RCC 7860 (cell line): ENCODE measurements at regions not wholly inside any gene's neighbourhood (a gene's known extent, or its start where the extent isn't known, plus 50 kb on each side); places are given as distances from the start of the nearest gene placed in this dataset.

Experiments used
- DNase-seq: peaks from one replicate; pipeline ENCODE4 v3.0.0-alpha.2; 2015; ENCODE audit warnings: low spot score
- FAIRE-seq: peaks from 2 replicates; lab custom pipeline; 2012; peaks lifted over from hg19 to GRCh38; lab: Jason Lieb, UNC

- no peak for DNase-seq
- no peak for FAIRE-seq
Measured at GRCh38 chr17:68749349-68750207, 148.4 kb upstream of the FAM20A start.

GRCh38 chr17:68748381-68748780, 147.2 kb upstream of the FAM20A start:
- FAIRE-seq (no peak), DNase-seq (no peak)

- no peak for FAIRE-seq
- no peak for DNase-seq
Measured at GRCh38 chr17:68740555-68741447, 139.6 kb upstream of the FAM20A start.

- DNase-seq (no peak), FAIRE-seq (no peak)
Measured at GRCh38 chr17:68737761-68738443, 136.7 kb upstream of the FAM20A start.

- DNase-seq (no peak), FAIRE-seq (no peak)
Measured at GRCh38 chr17:68734931-68735330, 133.8 kb upstream of the FAM20A start.

GRCh38 chr17:68734187-68734900, 133.2 kb upstream of the FAM20A start:
- DNase-seq: no peak
- no peak for FAIRE-seq

- DNase-seq: no peak
Measured at GRCh38 chr17:68733241-68734176, 132.3 kb upstream of the FAM20A start.

GRCh38 chr17:68732301-68732749, 131.2 kb upstream of the FAM20A start:
- DNase-seq (no peak), FAIRE-seq (no peak)

More at GRCh38 chr17:68733241-68734176, 132.3 kb upstream of the FAM20A start:
- no peak for FAIRE-seq

- DNase-seq: no peak
- FAIRE-seq: no peak
Measured at GRCh38 chr17:68731465-68731864, 130.3 kb upstream of the FAM20A start.

- DNase-seq (no peak), FAIRE-seq (no peak)
Measured at GRCh38 chr17:68719431-68719830, 118.3 kb upstream of the FAM20A start.

- no peak for FAIRE-seq
- no peak for DNase-seq
Measured at GRCh38 chr17:68718926-68719325, 117.8 kb upstream of the FAM20A start.

GRCh38 chr17:68718465-68718864, 117.3 kb upstream of the FAM20A start:
- DNase-seq (no peak), FAIRE-seq (no peak)

- DNase-seq (no peak), FAIRE-seq (no peak)
Measured at GRCh38 chr17:68714676-68715075, 113.5 kb upstream of the FAM20A start.

- no peak for DNase-seq
- no peak for FAIRE-seq
Measured at GRCh38 chr17:68711858-68712257, 110.7 kb upstream of the FAM20A start.

- DNase-seq: no peak
- FAIRE-seq: no peak
Measured at GRCh38 chr17:68710976-68711375, 109.8 kb upstream of the FAM20A start.

GRCh38 chr17:68710035-68710780, 109.0 kb upstream of the FAM20A start:
- FAIRE-seq (no peak), DNase-seq (no peak)

- no peak for DNase-seq
- FAIRE-seq: no peak
Measured at GRCh38 chr17:68709461-68709860, 108.3 kb upstream of the FAM20A start.

GRCh38 chr17:68707031-68707430, 105.9 kb upstream of the FAM20A start:
- FAIRE-seq: no peak
- no peak for DNase-seq
